Spleen (tissue), 11 donors: ENCODE measurements at regions not wholly inside any gene's neighbourhood (a gene's known extent, or its start where the extent isn't known, plus 50 kb on each side); places are given as distances from the start of the nearest gene placed in this dataset.

ENCODE experiments used
- DNase-seq: peaks from one replicate; pipeline ENCODE4 v3.0.0-alpha.2; 2020
- H3K27ac ChIP-seq, 8 donors: fragments of 200-600 bp; sonication (generic) in 7 of 8; 1 replicate in 4 of 8; 2 replicates in 4 of 8; pipeline versions ENCODE4 v1.5.0 to v1.8.0; 2016 to 2021; ENCODE audit warnings: inconsistent platforms in 4 of 8, mild to moderate bottlenecking in 4 of 8, moderate library complexity in 1 of 8
- H3K27me3 ChIP-seq, 7 donors: fragments of 200-600 bp; sonication (generic) in 6 of 7; replicated peaks in 1 of 7; 1 replicate in 4 of 7; 2 replicates in 3 of 7; pipeline versions ENCODE4 v1.5.0 to v1.8.0; 2016 to 2021; ENCODE audit warnings: inconsistent platforms in 3 of 7, mild to moderate bottlenecking in 1 of 7
- H3K36me3 ChIP-seq, 6 donors: fragments of 200-600 bp; sonication (generic) in 5 of 6; 1 replicate in 4 of 6; 2 replicates in 2 of 6; pipeline versions ENCODE4 v1.5.0 to v1.8.0; 2016 to 2021; ENCODE audit warnings: inconsistent platforms in 2 of 6
- H3K4me1 ChIP-seq, 6 donors: fragments of 200-600 bp; sonication (generic) in 5 of 6; 1 replicate in 3 of 6; 2 replicates in 3 of 6; pipeline versions ENCODE4 v1.5.0 to v1.8.0; 2016 to 2021; ENCODE audit warnings: inconsistent platforms in 3 of 6
- H3K4me3 ChIP-seq, 8 donors: fragments of 200-600 bp; sonication (generic) in 7 of 8; 1 replicate in 4 of 8; 2 replicates in 4 of 8; pipeline versions ENCODE4 v1.5.0 to v1.8.0; 2016 to 2021; ENCODE audit warnings: inconsistent platforms in 4 of 8, mild to moderate bottlenecking in 4 of 8, moderate library complexity in 2 of 8
- H3K9me3 ChIP-seq, 8 donors: fragments of 200-600 bp; sonication (generic) in 7 of 8; 1 replicate in 4 of 8; 2 replicates in 4 of 8; pipeline versions ENCODE4 v1.5.0 to v1.8.0; 2016 to 2021; ENCODE audit warnings: inconsistent platforms in 4 of 8
- CTCF ChIP-seq, 11 experiments: fragments of 200-600 bp in 7 of 11; fragments of 450-650 bp in 4 of 11; sonication (generic) in 4 of 11; IDR thresholded peaks in 8 of 11; conservative IDR thresholded peaks in 3 of 11; 1 replicate in 7 of 11; 2 replicates in 4 of 11; pipeline versions ENCODE4 v1.4.0 to v1.8.0; 2016 to 2021; ENCODE audit warnings: antibody characterized with exemption in 11 of 11, inconsistent platforms in 4 of 11, mild to moderate bottlenecking in 1 of 11
- POLR2A ChIP-seq, 3 donors: fragments of 450-650 bp; IDR thresholded peaks; one replicate each; pipeline ENCODE4 v1.5.1; 2017; ENCODE audit warnings: antibody characterized with exemption in 3 of 3, mild to moderate bottlenecking in 1 of 3
- POLR2AphosphoS5 ChIP-seq, 3 donors: sonication (generic); formaldehyde crosslinking; IDR thresholded peaks; one replicate each; pipeline ENCODE4 v1.5.1; 2017; ENCODE audit warnings: antibody characterized with exemption in 3 of 3
- WGBS, 5 donors: extraction: QIAGEN DNeasy Blood & Tissue Kit in 3 of 5; methylation state at CpG; one replicate each; pipeline versions ENCODE4 v1.1.5 to v1.1.7; 2013 to 2018; 5-methylcytosine and 5-hydroxymethylcytosine counted together
- intact Hi-C: fragments of 100-400 bp; cut with DNase I; formaldehyde crosslinking; loops from one replicate; pipeline ENCODE4 v1.15.0; 2023; ENCODE audit warnings: low total_unique reads
- donor health status: healthy with polysubstance abuse.
- donor health status: DM: no; HTN: no; CAD: no; lungs with moderate emphysema.
- donor health status: DM: no; HTN: no; CAD: no.
- donor health status: Bipolar disorder and iron deficiency.
- donor health status: healthy.
- donor health status: DM: no; HTN: no; CAD: no.
- donor health status: DM: yes; HTN: yes; CAD: no.

GRCh38 chr11:103591554-103591953 is 444.9 kb upstream of the DDI1 start:
- 62 to 89% (median 76%) methylated on average over 3 of the region's 3 CpGs for WGBS, 5 donors
- intact Hi-C loops: no loop called here
- Histone ChIP-seq H3K4me3 (no peak overlapping the region), H3K4me1 (peaks cover 0 to 9% (median 0%) of the 10 kb centered on the region in 6 donors), H3K36me3 (no peaks in the 10 kb centered on the region), H3K27me3 (no peaks in the 10 kb centered on the region), H3K27ac (no peak overlapping the region), H3K9me3 (no peaks in the 10 kb centered on the region)
- TF ChIP-seq POLR2A (IDR thresholded peaks at IDR 0.05): no peak
- TF ChIP-seq CTCF (IDR thresholded peaks at IDR 0.05 in 8 of 11, conservative IDR thresholded peaks at IDR 0.05 in 3 of 11): no peak
- no peak for TF ChIP-seq POLR2AphosphoS5 (IDR thresholded peaks at IDR 0.05)
- no peak for DNase-seq

GRCh38 chr11:103594283-103594682 is 442.2 kb upstream of the DDI1 start:
- no peaks in the 10 kb centered on the region for H3K4me1 ChIP-seq
- no peak overlapping the region for H3K27ac ChIP-seq
- no peaks in the 10 kb centered on the region for H3K9me3 ChIP-seq
- H3K4me3 ChIP-seq: no peak overlapping the region
- no peak for DNase-seq
- H3K36me3 ChIP-seq: no peaks in the 10 kb centered on the region
- H3K27me3 ChIP-seq: no peaks in the 10 kb centered on the region
- intact Hi-C loops: no loop called here
- TF ChIP-seq POLR2A (IDR thresholded peaks at IDR 0.05): no peak
- no peak for TF ChIP-seq POLR2AphosphoS5 (IDR thresholded peaks at IDR 0.05)
- no peak for TF ChIP-seq CTCF (IDR thresholded peaks at IDR 0.05 in 8 of 11, conservative IDR thresholded peaks at IDR 0.05 in 3 of 11)

GRCh38 chr11:103596315-103596714 is 440.1 kb upstream of the DDI1 start:
- no peak overlapping the region for H3K4me3 ChIP-seq
- TF ChIP-seq POLR2AphosphoS5 (IDR thresholded peaks at IDR 0.05) (no peak), CTCF (IDR thresholded peaks at IDR 0.05 in 8 of 11, conservative IDR thresholded peaks at IDR 0.05 in 3 of 11) (no peak), POLR2A (IDR thresholded peaks at IDR 0.05) (no peak)
- WGBS, 5 donors: 90 to 100% (median 94%) methylated on average over 3 of the region's 3 CpGs
- H3K27ac ChIP-seq: no peak overlapping the region
- no peaks in the 10 kb centered on the region for H3K9me3 ChIP-seq
- DNase-seq: no peak
- no peaks in the 10 kb centered on the region for H3K4me1 ChIP-seq
- intact Hi-C loops: no loop called here
- H3K36me3 ChIP-seq: no peaks in the 10 kb centered on the region
- peaks cover 0 to 8% (median 0%) of the 10 kb centered on the region in 7 donors for H3K27me3 ChIP-seq

- intact Hi-C loops: loop anchor here (10.0 kb wide), 1 partner anchor 407 kb away; no protein-coding TSS in a partner anchor
- H3K36me3 ChIP-seq: no peaks in the 10 kb centered on the region
- no peak for DNase-seq
- TF ChIP-seq CTCF (IDR thresholded peaks at IDR 0.05 in 8 of 11, conservative IDR thresholded peaks at IDR 0.05 in 3 of 11): peak; percentile 45 to 82 (median 71)
- no peak for TF ChIP-seq POLR2A (IDR thresholded peaks at IDR 0.05)
- H3K9me3 ChIP-seq: no peaks in the 10 kb centered on the region
- H3K27me3 ChIP-seq: peaks cover 0 to 14% (median 0%) of the 10 kb centered on the region in 7 donors
- H3K27ac ChIP-seq: no peak overlapping the region
- H3K4me1 ChIP-seq: no peaks in the 10 kb centered on the region
- H3K4me3 ChIP-seq: no peak overlapping the region
- WGBS, 5 donors: 61 to 75% (median 64%) methylated on average over 3 of the region's 3 CpGs
Observed at GRCh38 chr11:103601225-103601846, 435.1 kb upstream of the DDI1 start.
